ENCODE measurements at regions not wholly inside any gene's neighbourhood (a gene's known extent, or its start where the extent isn't known, plus 50 kb on each side); places are given as distances from the start of the nearest gene placed in this dataset.

GRCh38 chr13:107531180-107531579 lies 684.2 kb downstream of the LIG4 start:
- TF ChIP-seq CTCF (conservative IDR thresholded peaks at IDR 0.05 in 1 of 2, IDR thresholded peaks at IDR 0.05 in 1 of 2; ENCODE audit: extremely low read depth in 1 of 2, insufficient read depth in 1 of 2, low read depth in 1 of 2, low read length in 2 of 2), result no peak
- no peak for TF ChIP-seq EZH2 (IDR thresholded peaks at IDR 0.05; ENCODE audit: borderline replicate concordance, low read length)
